ENCODE measurements at regions not wholly inside any gene's neighbourhood (a gene's known extent, or its start where the extent isn't known, plus 50 kb on each side); places are given as distances from the start of the nearest gene placed in this dataset.

GRCh38 chr5:51968756-51969155, 585.5 kb downstream of the ISL1 start:
- TF ChIP-seq CTCF (IDR thresholded peaks at IDR 0.05): no peak
- no peak for TF ChIP-seq ZFX (IDR thresholded peaks at IDR 0.05; ENCODE audit: borderline replicate concordance)
